WTC11 (cell line): ENCODE measurements at regions not wholly inside any gene's neighbourhood (a gene's known extent, or its start where the extent isn't known, plus 50 kb on each side); places are given as distances from the start of the nearest gene placed in this dataset.

Experiments used
- ATAC-seq: fragments of 200-7000 bp; cut with Tn5 transposase; 2 replicates; pipeline ENCODE4 v1.10.0; 2021; ENCODE audit warnings: mild to moderate bottlenecking, moderate library complexity
- CTCF ChIA-PET: fragments of 300-600 bp; sonication (Branson Sonifier 250); formaldehyde crosslinking; loops from one replicate; lab custom pipeline; 2021; ENCODE audit warnings: antibody characterized with exemption; lab: Charles Lee
- POLR2A ChIA-PET: fragments of 350-600 bp; sonication (Branson Sonifier 250); formaldehyde crosslinking; loops from one replicate; lab custom pipeline; 2021; ENCODE audit warnings: antibody characterized with exemption; lab: Charles Lee
- DNase-seq: peaks from one replicate; pipeline ENCODE4 v3.0.0; 2021; ENCODE audit warnings: low spot score
- H3K27ac Mint-ChIP-seq: 2 replicates; pipeline ENCODE4 v1.8.0; 2021; ENCODE audit warnings: mixed read lengths
- H3K27me3 Mint-ChIP-seq: 2 replicates; pipeline ENCODE4 v1.8.0; 2021; ENCODE audit warnings: low read depth, mild to moderate bottlenecking, moderate library complexity, mixed read lengths
- H3K36me3 Mint-ChIP-seq: 2 replicates; pipeline ENCODE4 v1.8.0; 2021; ENCODE audit warnings: mixed read lengths
- H3K4me1 Mint-ChIP-seq: 2 replicates; pipeline ENCODE4 v1.8.0; 2022; ENCODE audit warnings: mixed read lengths
- H3K4me3 Mint-ChIP-seq: 2 replicates; pipeline ENCODE4 v1.8.0; 2021; ENCODE audit warnings: mild to moderate bottlenecking, moderate library complexity, mixed read lengths
- H3K9me3 Mint-ChIP-seq: 2 replicates; pipeline ENCODE4 v1.8.0; 2021; ENCODE audit warnings: mixed read lengths
- ATF3 ChIP-seq: sonication (generic); formaldehyde crosslinking; conservative IDR thresholded peaks from 2 replicates; pipeline ENCODE4 v1.8.1; 2022; ENCODE audit warnings: mild to moderate bottlenecking, missing genetic modification reagents
- CTCF ChIP-seq: fragments of 200-600 bp; IDR thresholded peaks from 2 replicates; pipeline ENCODE4 v1.8.0; 2022; ENCODE audit warnings: antibody characterized with exemption
- EMX1 ChIP-seq: fragments of 250-450 bp; sonication (Bioruptor Pico); IDR thresholded peaks from 2 replicates; pipeline ENCODE4 v1.8.0; 2021; ENCODE audit warnings: mild to moderate bottlenecking
- ETV6 ChIP-seq: sonication (generic); formaldehyde crosslinking; IDR thresholded peaks from 2 replicates; pipeline ENCODE4 v1.8.1; 2022; ENCODE audit warnings: mild to moderate bottlenecking, missing genetic modification reagents
- GRHL2 ChIP-seq: fragments of 250-450 bp; sonication (Bioruptor Pico); IDR thresholded peaks from 2 replicates; pipeline ENCODE4 v1.8.0; 2022; ENCODE audit warnings: mild to moderate bottlenecking, moderate library complexity; ENCODE audit not compliant: insufficient replicate concordance, severe bottlenecking
- GTF2I ChIP-seq: fragments of 250-450 bp; sonication (Bioruptor Pico); conservative IDR thresholded peaks from 2 replicates; pipeline ENCODE4 v1.4.0; 2021; ENCODE audit warnings: mild to moderate bottlenecking
- IRF1 ChIP-seq: sonication (generic); formaldehyde crosslinking; IDR thresholded peaks from 2 replicates; pipeline ENCODE4 v1.8.0; 2023; ENCODE audit warnings: missing genetic modification reagents
- IRF2 ChIP-seq: sonication (generic); formaldehyde crosslinking; IDR thresholded peaks from 2 replicates; pipeline ENCODE4 v1.8.0; 2022; ENCODE audit warnings: low read depth, missing genetic modification reagents, borderline replicate concordance
- JAZF1 ChIP-seq: fragments of 250-450 bp; sonication (Bioruptor Pico); IDR thresholded peaks from 2 replicates; pipeline ENCODE4 v1.9.0; 2021; ENCODE audit warnings: moderate library complexity, mild to moderate bottlenecking, inconsistent platforms
- KAT7 ChIP-seq: sonication (generic); formaldehyde crosslinking; IDR thresholded peaks from 2 replicates; pipeline ENCODE4 v1.8.1; 2023; ENCODE audit warnings: missing genetic modification reagents, mild to moderate bottlenecking, borderline replicate concordance
- NFATC4 ChIP-seq: fragments of 250-450 bp; sonication (Bioruptor Pico); IDR thresholded peaks from 2 replicates; pipeline ENCODE4 v1.9.0; 2021; ENCODE audit warnings: mild to moderate bottlenecking
- NR3C1 ChIP-seq: sonication (generic); formaldehyde crosslinking; conservative IDR thresholded peaks from 2 replicates; pipeline ENCODE4 v1.8.1; 2023; ENCODE audit warnings: low read depth, mild to moderate bottlenecking, missing genetic modification reagents
- PRRX2 ChIP-seq: fragments of 250-450 bp; sonication (Bioruptor Pico); IDR thresholded peaks from 2 replicates; pipeline ENCODE4 v1.8.0; 2021; ENCODE audit warnings: mild to moderate bottlenecking
- RELA ChIP-seq: sonication (generic); formaldehyde crosslinking; IDR thresholded peaks from 2 replicates; pipeline ENCODE4 v1.8.1; 2022; ENCODE audit warnings: missing genetic modification reagents, mild to moderate bottlenecking, borderline replicate concordance
- SMAD4 ChIP-seq: sonication (generic); formaldehyde crosslinking; IDR thresholded peaks from 2 replicates; pipeline ENCODE4 v1.8.0; 2022; ENCODE audit warnings: mild to moderate bottlenecking, missing genetic modification reagents
- SP1 ChIP-seq: sonication (generic); formaldehyde crosslinking; conservative IDR thresholded peaks from 2 replicates; pipeline ENCODE4 v1.8.1; 2022; ENCODE audit warnings: missing genetic modification reagents
- TEAD1 ChIP-seq: sonication (generic); formaldehyde crosslinking; IDR thresholded peaks from 2 replicates; pipeline ENCODE4 v1.8.0; 2022; ENCODE audit warnings: mild to moderate bottlenecking, missing genetic modification reagents
- TEAD4 ChIP-seq: sonication (generic); formaldehyde crosslinking; IDR thresholded peaks from 2 replicates; pipeline ENCODE4 v1.8.0; 2022; ENCODE audit warnings: mild to moderate bottlenecking, missing genetic modification reagents
- USF2 ChIP-seq: sonication (generic); formaldehyde crosslinking; IDR thresholded peaks from 2 replicates; pipeline ENCODE4 v1.8.1; 2023; ENCODE audit warnings: mild to moderate bottlenecking, missing genetic modification reagents, moderate library complexity
- ZBTB43 ChIP-seq: sonication (generic); formaldehyde crosslinking; IDR thresholded peaks from 2 replicates; pipeline ENCODE4 v1.8.1; 2023; ENCODE audit warnings: mild to moderate bottlenecking, missing genetic modification reagents
- ZMAT4 ChIP-seq: fragments of 250-450 bp; sonication (Bioruptor Pico); IDR thresholded peaks from 2 replicates; pipeline ENCODE4 v1.9.0; 2021; ENCODE audit warnings: mild to moderate bottlenecking
- ZNF121 ChIP-seq: sonication (generic); formaldehyde crosslinking; IDR thresholded peaks from 2 replicates; pipeline ENCODE4 v1.8.0; 2023; ENCODE audit warnings: missing genetic modification reagents
- ZNF219 ChIP-seq: sonication (generic); formaldehyde crosslinking; IDR thresholded peaks from 2 replicates; pipeline ENCODE4 v1.8.0; 2023; ENCODE audit warnings: missing genetic modification reagents, mild to moderate bottlenecking, borderline replicate concordance
- ZNF232 ChIP-seq: sonication (generic); formaldehyde crosslinking; IDR thresholded peaks from 2 replicates; pipeline ENCODE4 v1.8.0; 2022; ENCODE audit warnings: mild to moderate bottlenecking, missing genetic modification reagents
- ZNF263 ChIP-seq: sonication (generic); formaldehyde crosslinking; IDR thresholded peaks from 2 replicates; pipeline ENCODE4 v1.8.1; 2022; ENCODE audit warnings: low read depth, mild to moderate bottlenecking, moderate library complexity, missing genetic modification reagents
- ZNF416 ChIP-seq: fragments of 250-450 bp; sonication (Bioruptor Pico); IDR thresholded peaks from 2 replicates; pipeline ENCODE4 v1.9.0; 2021; ENCODE audit warnings: mild to moderate bottlenecking, inconsistent platforms
- ZNF425 ChIP-seq: fragments of 250-450 bp; sonication (Bioruptor Pico); conservative IDR thresholded peaks from 2 replicates; pipeline ENCODE4 v1.9.0; 2021; ENCODE audit warnings: mild to moderate bottlenecking
- ZNF671 ChIP-seq: fragments of 250-450 bp; sonication (Bioruptor Pico); IDR thresholded peaks from 2 replicates; pipeline ENCODE4 v1.8.0; 2021; ENCODE audit warnings: mild to moderate bottlenecking

GRCh38 chr2:180927030-180927686, 53.2 kb upstream of the UBE2E3 start:
- TF ChIP-seq ZNF425 (no peak), ATF3 (CRISPR knock-in tag) (no peak), KAT7 (no peak), GRHL2 (CRISPR knock-in tag) (no peak), USF2 (CRISPR knock-in tag) (no peak)
- Mint-ChIP-seq H3K4me3 (no peak overlapping the region), H3K4me1 (no peaks in the 10 kb centered on the region), H3K27ac (no peak overlapping the region), H3K36me3 (no peaks in the 10 kb centered on the region), H3K9me3 (no peaks in the 10 kb centered on the region), H3K27me3 (no peaks in the 10 kb centered on the region)
- ChIA-PET POLR2A (no interaction called here), CTCF (interaction anchor here (0.7 kb wide), 1 partner anchor 16 kb away, joined by 5 read pairs; no protein-coding TSS in a partner anchor)
- DNase-seq (no peak), ATAC-seq (no peak)

GRCh38 chr2:180925700-180926099, 54.7 kb upstream of the UBE2E3 start:
- Mint-ChIP-seq H3K27me3 (no peaks in the 10 kb centered on the region), H3K9me3 (no peaks in the 10 kb centered on the region), H3K4me1 (no peaks in the 10 kb centered on the region), H3K36me3 (no peaks in the 10 kb centered on the region), H3K27ac (no peak overlapping the region), H3K4me3 (no peak overlapping the region)
- TF ChIP-seq ZMAT4 (CRISPR knock-in tag) (no peak), GTF2I (CRISPR knock-in tag) (no peak), ZNF232 (no peak), ZNF416 (CRISPR knock-in tag) (no peak), ZBTB43 (CRISPR knock-in tag) (no peak), PRRX2 (CRISPR knock-in tag) (no peak), NR3C1 (no peak), ZNF121 (CRISPR knock-in tag) (no peak), IRF2 (CRISPR knock-in tag) (no peak), SMAD4 (CRISPR knock-in tag) (no peak), RELA (no peak)
- ATAC-seq (no peak), DNase-seq (no peak)
- POLR2A ChIA-PET = interaction anchor here (1.3 kb wide), 1 partner anchor 56 kb away, joined by 3 read pairs; no protein-coding TSS in a partner anchor
- CTCF ChIA-PET = no interaction called here

GRCh38 chr2:180924063-180924462, 56.3 kb upstream of the UBE2E3 start:
- ATAC-seq (no peak), DNase-seq (no peak)
- H3K27ac Mint-ChIP-seq = no peak overlapping the region
- H3K9me3 Mint-ChIP-seq = no peaks in the 10 kb centered on the region
- no peaks in the 10 kb centered on the region for H3K4me1 Mint-ChIP-seq
- H3K4me3 Mint-ChIP-seq = no peak overlapping the region
- H3K36me3 Mint-ChIP-seq = no peaks in the 10 kb centered on the region
- CTCF ChIA-PET = no interaction called here
- no peaks in the 10 kb centered on the region for H3K27me3 Mint-ChIP-seq
- POLR2A ChIA-PET = no interaction called here
- no peak for TF ChIP-seq NR3C1
- no peak for TF ChIP-seq ZNF219
- no peak for TF ChIP-seq TEAD4 (CRISPR knock-in tag)
- no peak for TF ChIP-seq JAZF1
- TF ChIP-seq ETV6 = no peak
- TF ChIP-seq SP1 = no peak
- no peak for TF ChIP-seq ZNF263 (CRISPR knock-in tag)
- no peak for TF ChIP-seq CTCF
- no peak for TF ChIP-seq IRF1
- TF ChIP-seq ZNF671 (CRISPR knock-in tag) = no peak
- TF ChIP-seq PRRX2 (CRISPR knock-in tag) = no peak
- TF ChIP-seq TEAD1 (CRISPR knock-in tag) = no peak
- TF ChIP-seq EMX1 = no peak
- TF ChIP-seq NFATC4 (CRISPR knock-in tag) = no peak
- TF ChIP-seq IRF2 (CRISPR knock-in tag) = no peak
